DOHH2 (cell line): ENCODE measurements at regions not wholly inside any gene's neighbourhood (a gene's known extent, or its start where the extent isn't known, plus 50 kb on each side); places are given as distances from the start of the nearest gene placed in this dataset.

ENCODE experiments used
- CTCF ChIP-seq: fragments of 200-600 bp; sonication (generic); IDR thresholded peaks from one replicate; pipeline ENCODE4 v1.5.1; 2014; ENCODE audit warnings: antibody characterized with exemption, mild to moderate bottlenecking, low read depth, low read length; ENCODE audit not compliant: poor library complexity, severe bottlenecking
- EZH2phosphoT487 ChIP-seq: fragments of 200-600 bp; sonication (generic); IDR thresholded peaks from 2 replicates; pipeline ENCODE4 v1.6.1; 2017; ENCODE audit warnings: borderline replicate concordance, mild to moderate bottlenecking, antibody characterized with exemption, low read length, moderate library complexity, mixed read lengths

- TF ChIP-seq CTCF (no peak), EZH2phosphoT487 (no peak)
Measured at GRCh38 chr18:75531851-75532459, 104.5 kb upstream of the SMIM21 start.
